ENCODE measurements at regions not wholly inside any gene's neighbourhood (a gene's known extent, or its start where the extent isn't known, plus 50 kb on each side); places are given as distances from the start of the nearest gene placed in this dataset.
A peak's percentile ranks its signal among the peaks of the same experiment; 100 is the strongest.

- no peak overlapping the region for H3K4me3 Mint-ChIP-seq
- peaks cover 9% of the 10 kb centered on the region for H3K27me3 Mint-ChIP-seq (ENCODE audit: low read depth)
- H3K36me3 Mint-ChIP-seq (ENCODE audit: low read depth) = no peaks in the 10 kb centered on the region
- ATAC-seq (no peak), DNase-seq (no peak)
- no peaks in the 10 kb centered on the region for H3K4me1 Mint-ChIP-seq (ENCODE audit: low read depth)
- H3K27ac Mint-ChIP-seq = no peak overlapping the region
- no peaks in the 10 kb centered on the region for H3K9me3 Mint-ChIP-seq (ENCODE audit: insufficient read depth)
- ChIA-PET POLR2A (no interaction called here), CTCF (no interaction called here)
Measured at GRCh38 chr10:123530166-123530870, 135.8 kb upstream of the GPR26 start.

- DNase-seq (no peak), ATAC-seq (no peak)
- H3K9me3 Mint-ChIP-seq (ENCODE audit: insufficient read depth) = no peaks in the 10 kb centered on the region
- no peaks in the 10 kb centered on the region for H3K4me1 Mint-ChIP-seq (ENCODE audit: low read depth)
- H3K4me3 Mint-ChIP-seq = no peak overlapping the region
- H3K36me3 Mint-ChIP-seq (ENCODE audit: low read depth) = no peaks in the 10 kb centered on the region
- ChIA-PET POLR2A (no interaction called here), CTCF (no interaction called here)
- H3K27ac Mint-ChIP-seq = peak overlapping the region; percentile 16
- peaks cover 25% of the 10 kb centered on the region for H3K27me3 Mint-ChIP-seq (ENCODE audit: low read depth)
Measured at GRCh38 chr10:123535386-123535785, 130.8 kb upstream of the GPR26 start.

DNA sequence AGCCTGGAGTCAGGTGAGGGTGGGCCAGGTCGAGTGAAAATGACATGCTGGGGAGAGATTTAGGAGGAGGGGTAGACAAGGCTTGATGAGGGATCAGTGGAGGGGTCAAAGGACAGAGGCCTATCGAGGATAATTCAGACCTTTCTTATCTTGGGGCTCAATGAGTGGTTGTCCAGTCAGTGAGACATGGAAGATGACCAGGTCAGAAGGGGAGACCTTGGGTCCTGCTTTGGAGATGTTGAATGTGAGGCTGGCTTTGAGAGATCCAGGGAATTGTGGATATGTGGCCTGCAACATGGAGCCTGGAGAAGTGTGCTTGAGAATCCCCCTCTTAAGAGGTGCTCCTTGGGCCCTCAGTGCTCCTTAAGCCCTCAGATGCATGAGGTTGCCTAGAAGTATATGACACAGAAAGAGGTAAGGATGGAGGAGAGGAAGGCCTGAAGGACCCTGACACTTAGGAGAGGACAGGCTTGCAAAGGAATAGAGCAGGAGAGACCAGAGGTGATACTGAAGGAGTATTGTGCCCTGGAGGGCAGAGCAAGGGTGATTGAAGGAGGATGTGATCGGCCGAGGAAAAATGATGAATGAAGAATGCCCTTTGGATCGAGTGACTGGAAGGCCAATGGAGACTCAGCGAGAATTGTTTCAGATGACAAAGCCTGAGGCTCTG is 129.8 kb upstream of the GPR26 start:
- Mint-ChIP-seq H3K27ac (no peak overlapping the region), H3K36me3 (ENCODE audit: low read depth) (no peaks in the 10 kb centered on the region), H3K4me1 (ENCODE audit: low read depth) (no peaks in the 10 kb centered on the region), H3K4me3 (no peak overlapping the region), H3K27me3 (ENCODE audit: low read depth) (peaks cover 25% of the 10 kb centered on the region), H3K9me3 (ENCODE audit: insufficient read depth) (no peaks in the 10 kb centered on the region)
- ChIA-PET CTCF (no interaction called here), POLR2A (no interaction called here)
- DNase-seq = no peak
- no peak for ATAC-seq

DNA sequence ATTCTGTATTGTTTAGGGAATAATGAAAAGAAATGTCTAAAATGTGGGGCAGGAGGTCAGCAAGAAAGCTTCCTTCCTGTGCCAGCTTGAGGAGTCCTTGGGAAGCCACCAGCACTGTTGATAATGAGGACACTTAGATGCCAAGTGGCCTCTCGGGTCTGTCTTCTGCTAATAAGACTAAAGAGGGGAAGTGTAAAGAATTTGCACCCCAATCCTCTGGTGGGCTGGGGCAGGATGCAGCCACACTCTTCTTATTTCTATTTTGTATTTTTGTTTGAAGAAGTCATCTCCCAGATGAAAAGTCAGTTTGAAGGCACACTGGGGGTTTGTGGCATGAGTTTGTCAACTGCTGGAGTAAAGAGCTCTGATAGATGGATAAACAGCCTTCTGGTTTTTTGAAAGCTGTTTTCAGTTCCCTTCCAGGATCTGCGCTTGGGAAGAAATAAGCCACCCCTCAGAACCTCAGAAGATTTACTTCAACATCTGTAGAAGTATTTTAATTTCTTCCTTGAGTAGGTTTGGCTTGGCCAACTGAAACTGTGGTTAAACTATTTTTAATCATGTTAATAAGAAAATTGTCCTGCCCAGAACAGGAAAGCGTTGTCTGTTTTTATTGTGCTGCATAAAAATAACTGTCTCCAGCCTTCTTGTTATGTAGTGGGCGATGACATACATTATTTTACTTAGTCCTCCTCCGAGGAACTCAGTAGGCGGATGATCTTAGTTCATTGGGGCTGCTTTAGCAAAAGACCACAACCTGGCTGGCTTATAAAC is 128.8 kb upstream of the GPR26 start:
- ATAC-seq (no peak), DNase-seq (no peak)
- Mint-ChIP-seq H3K27me3 (ENCODE audit: low read depth) (peaks cover 26% of the 10 kb centered on the region), H3K36me3 (ENCODE audit: low read depth) (no peaks in the 10 kb centered on the region), H3K4me1 (ENCODE audit: low read depth) (no peaks in the 10 kb centered on the region), H3K27ac (no peak overlapping the region), H3K9me3 (ENCODE audit: insufficient read depth) (no peaks in the 10 kb centered on the region), H3K4me3 (no peak overlapping the region)
- ChIA-PET CTCF (no interaction called here), POLR2A (no interaction called here)

DNA sequence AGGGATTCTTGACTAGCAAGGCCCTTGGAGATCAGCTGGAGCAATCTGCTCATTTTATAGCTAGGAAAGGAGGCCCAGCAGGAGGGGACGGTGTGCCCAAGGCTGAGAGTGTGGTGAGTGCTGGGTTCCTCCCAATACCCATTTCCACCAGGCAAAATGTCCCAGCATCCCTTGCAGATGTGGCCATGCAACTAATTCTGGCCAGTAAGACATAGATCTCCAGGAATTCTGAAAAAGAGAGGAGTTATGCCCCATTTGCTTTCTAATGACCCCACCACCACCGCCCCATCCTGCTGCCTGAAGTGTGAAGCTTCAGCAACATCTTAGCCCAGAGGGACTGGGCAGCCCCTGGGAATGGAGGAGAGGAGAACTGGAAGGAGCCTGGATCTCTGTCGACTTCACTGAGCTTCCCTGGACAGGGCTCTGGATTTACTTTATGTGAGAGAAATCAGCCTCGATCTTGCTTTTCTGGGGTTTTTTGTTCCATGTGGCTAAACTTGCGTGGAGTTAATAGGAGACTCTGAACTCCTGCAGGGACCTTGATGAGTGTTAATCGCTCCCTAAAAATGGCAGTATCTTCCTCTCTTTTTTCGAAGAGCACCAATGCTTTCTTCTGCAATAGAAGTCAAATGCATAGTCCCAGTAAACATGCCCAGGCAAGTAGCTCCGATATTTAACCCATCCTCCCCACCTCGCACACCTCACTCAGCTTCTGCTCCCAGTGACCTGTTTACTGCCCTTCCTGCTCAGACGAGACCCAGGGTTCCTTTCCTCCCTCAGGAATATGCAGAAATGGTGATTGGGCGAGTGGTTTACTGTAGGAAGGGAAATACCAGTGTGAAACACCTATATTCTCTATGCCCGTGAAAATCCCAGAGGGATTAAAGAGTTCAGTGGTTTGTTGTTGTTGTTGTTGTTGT is 127.5 kb upstream of the GPR26 start:
- ATAC-seq (no peak), DNase-seq (no peak)
- CTCF ChIA-PET = no interaction called here
- Mint-ChIP-seq H3K27ac (no peak overlapping the region), H3K4me1 (ENCODE audit: low read depth) (no peaks in the 10 kb centered on the region), H3K9me3 (ENCODE audit: insufficient read depth) (peaks cover 3% of the 10 kb centered on the region), H3K4me3 (no peak overlapping the region), H3K27me3 (ENCODE audit: low read depth) (peaks cover 20% of the 10 kb centered on the region), H3K36me3 (ENCODE audit: low read depth) (no peaks in the 10 kb centered on the region)
- POLR2A ChIA-PET = no interaction called here

DNA sequence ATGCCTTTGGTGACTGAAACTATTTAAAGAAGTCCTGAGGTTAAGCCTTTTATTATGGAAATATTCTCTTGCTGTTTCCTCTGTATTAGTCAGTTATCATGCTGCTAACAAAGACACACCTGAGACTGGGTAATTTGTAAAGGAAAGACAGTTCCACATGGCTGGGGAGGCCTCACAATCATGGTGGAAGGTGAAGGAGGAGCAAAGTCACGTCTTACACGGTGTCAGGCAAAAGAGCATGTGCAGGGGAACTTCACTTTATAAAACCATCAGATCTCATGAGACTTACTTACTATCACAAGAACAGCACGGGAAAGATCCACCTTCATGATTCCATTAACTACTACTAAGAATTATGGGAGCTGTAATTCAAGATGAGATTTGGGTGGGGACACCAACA is 121.2 kb upstream of the GPR26 start:
- Mint-ChIP-seq H3K27me3 (ENCODE audit: low read depth) (peaks cover 8% of the 10 kb centered on the region), H3K4me1 (ENCODE audit: low read depth) (no peaks in the 10 kb centered on the region), H3K27ac (no peak overlapping the region), H3K36me3 (ENCODE audit: low read depth) (no peaks in the 10 kb centered on the region), H3K9me3 (ENCODE audit: insufficient read depth) (peaks cover 6% of the 10 kb centered on the region), H3K4me3 (no peak overlapping the region)
- ChIA-PET CTCF (no interaction called here), POLR2A (no interaction called here)
- ATAC-seq (no peak), DNase-seq (no peak)

- POLR2A ChIA-PET = no interaction called here
- no peak overlapping the region for H3K27ac Mint-ChIP-seq
- no peak for DNase-seq
- ATAC-seq = no peak
- no peaks in the 10 kb centered on the region for H3K36me3 Mint-ChIP-seq (ENCODE audit: low read depth)
- H3K4me1 Mint-ChIP-seq (ENCODE audit: low read depth) = no peaks in the 10 kb centered on the region
- CTCF ChIA-PET = no interaction called here
- no peak overlapping the region for H3K4me3 Mint-ChIP-seq
- peaks cover 3% of the 10 kb centered on the region for H3K27me3 Mint-ChIP-seq (ENCODE audit: low read depth)
- H3K9me3 Mint-ChIP-seq (ENCODE audit: insufficient read depth) = peaks cover 2% of the 10 kb centered on the region
Measured at GRCh38 chr10:123548770-123549169, 117.4 kb upstream of the GPR26 start.

DNA sequence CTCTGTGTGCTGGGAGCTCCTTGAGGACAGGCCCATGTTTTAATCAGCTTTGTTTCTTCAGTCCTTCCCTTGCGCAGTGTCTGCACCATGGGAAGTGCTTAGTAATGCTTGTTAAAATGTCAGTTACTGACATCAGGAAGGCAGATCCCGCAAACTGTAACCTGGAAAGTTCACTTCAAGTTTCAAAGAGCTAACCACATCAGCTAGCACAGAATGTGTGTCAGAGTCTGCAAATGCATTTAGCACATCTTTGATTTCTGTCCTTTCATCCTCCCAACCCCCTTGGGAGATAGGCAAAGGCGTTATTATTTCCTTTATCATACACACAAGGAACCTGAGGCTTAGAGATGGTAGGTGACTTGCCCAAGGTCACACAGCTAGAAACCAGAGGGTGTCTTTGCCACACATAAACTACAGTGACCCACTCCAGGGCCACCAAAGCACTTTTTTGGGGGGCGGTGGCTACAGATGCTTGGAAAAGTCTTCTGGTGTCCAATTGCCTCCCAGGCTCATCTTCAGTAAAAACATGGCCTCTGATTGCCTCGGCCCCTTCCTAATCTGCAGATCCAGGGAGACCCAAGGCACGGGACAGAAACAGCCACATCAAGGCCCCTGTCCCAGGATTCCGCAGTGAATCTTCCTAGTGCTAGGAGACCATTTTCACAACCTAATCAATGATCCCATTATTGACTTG is 116.2 kb upstream of the GPR26 start:
- Mint-ChIP-seq H3K36me3 (ENCODE audit: low read depth) (no peaks in the 10 kb centered on the region), H3K9me3 (ENCODE audit: insufficient read depth) (no peaks in the 10 kb centered on the region), H3K4me3 (no peak overlapping the region), H3K27ac (no peak overlapping the region), H3K27me3 (ENCODE audit: low read depth) (peaks cover 2% of the 10 kb centered on the region), H3K4me1 (ENCODE audit: low read depth) (no peaks in the 10 kb centered on the region)
- DNase-seq (no peak), ATAC-seq (no peak)
- ChIA-PET CTCF (no interaction called here), POLR2A (no interaction called here)

DNA sequence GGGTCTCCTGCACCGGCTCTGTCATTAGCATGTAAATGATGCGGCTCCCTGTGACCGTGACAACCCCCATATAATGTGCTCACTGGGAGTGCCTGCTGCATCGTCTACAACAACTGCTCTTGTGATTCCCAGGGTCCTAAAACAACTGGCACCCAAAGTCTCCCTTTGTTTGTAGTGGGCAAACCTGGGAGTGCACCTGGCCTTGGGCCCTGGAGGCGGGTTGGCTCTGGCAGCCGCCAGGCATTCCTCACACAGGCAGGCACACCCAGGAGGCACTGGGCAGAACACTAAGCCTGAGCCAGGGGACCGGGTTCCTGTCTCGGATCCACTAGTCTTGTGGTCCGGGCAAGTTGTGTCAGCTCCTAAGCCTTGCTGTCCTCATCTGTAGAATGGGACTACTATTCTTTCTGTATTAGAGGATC is 115.5 kb upstream of the GPR26 start:
- ChIA-PET POLR2A (no interaction called here), CTCF (no interaction called here)
- H3K4me1 Mint-ChIP-seq (ENCODE audit: low read depth) = no peaks in the 10 kb centered on the region
- no peak overlapping the region for H3K4me3 Mint-ChIP-seq
- DNase-seq (no peak), ATAC-seq (no peak)
- H3K36me3 Mint-ChIP-seq (ENCODE audit: low read depth) = no peaks in the 10 kb centered on the region
- H3K27me3 Mint-ChIP-seq (ENCODE audit: low read depth) = no peaks in the 10 kb centered on the region
- H3K27ac Mint-ChIP-seq = no peak overlapping the region
- H3K9me3 Mint-ChIP-seq (ENCODE audit: insufficient read depth) = no peaks in the 10 kb centered on the region

GRCh38 chr10:123551259-123551658 is 114.9 kb upstream of the GPR26 start:
- Mint-ChIP-seq H3K27me3 (ENCODE audit: low read depth) (no peaks in the 10 kb centered on the region), H3K4me1 (ENCODE audit: low read depth) (no peaks in the 10 kb centered on the region), H3K36me3 (ENCODE audit: low read depth) (no peaks in the 10 kb centered on the region), H3K9me3 (ENCODE audit: insufficient read depth) (no peaks in the 10 kb centered on the region), H3K4me3 (no peak overlapping the region), H3K27ac (no peak overlapping the region)
- ChIA-PET CTCF (no interaction called here), POLR2A (no interaction called here)
- ATAC-seq (no peak), DNase-seq (no peak)

GRCh38 chr10:123552760-123553554 is 113.2 kb upstream of the GPR26 start:
- ChIA-PET POLR2A (no interaction called here), CTCF (no interaction called here)
- Mint-ChIP-seq H3K4me3 (no peak overlapping the region), H3K9me3 (ENCODE audit: insufficient read depth) (no peaks in the 10 kb centered on the region), H3K36me3 (ENCODE audit: low read depth) (no peaks in the 10 kb centered on the region), H3K27me3 (ENCODE audit: low read depth) (no peaks in the 10 kb centered on the region), H3K27ac (no peak overlapping the region), H3K4me1 (ENCODE audit: low read depth) (no peaks in the 10 kb centered on the region)
- no peak for ATAC-seq
- DNase-seq = no peak

Data from activated CD8-positive, alpha-beta T cell treated with anti-CD3 and anti-CD28 coated beads, Interleukin-2, amount 10 ng/mL, durations not matched to agents 7 days and 5 days (primary cell).